ENCODE measurements at regions not wholly inside any gene's neighbourhood (a gene's known extent, or its start where the extent isn't known, plus 50 kb on each side); places are given as distances from the start of the nearest gene placed in this dataset.

DNA sequence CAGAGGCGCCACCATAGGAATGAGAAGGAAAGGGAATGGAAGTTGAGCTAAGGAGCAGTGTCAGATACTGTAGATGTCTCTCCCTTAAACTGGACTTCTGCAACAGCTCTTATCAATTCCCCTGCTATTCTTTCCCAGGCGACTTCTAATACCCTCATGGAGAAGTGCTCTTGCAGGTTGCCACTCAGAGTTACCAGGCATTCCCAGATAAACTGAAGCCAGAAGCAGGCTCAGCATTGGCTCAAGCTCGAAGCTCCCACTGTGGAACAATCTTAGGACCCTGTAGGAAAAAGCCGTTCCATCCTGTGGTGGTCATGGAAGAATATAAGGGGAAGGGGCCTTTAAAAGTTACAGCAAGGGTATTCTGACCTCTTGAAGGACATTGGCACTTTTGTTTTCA lies 208.7 kb upstream of the PLET1 start:
- no peak for DNase-seq

DNA sequence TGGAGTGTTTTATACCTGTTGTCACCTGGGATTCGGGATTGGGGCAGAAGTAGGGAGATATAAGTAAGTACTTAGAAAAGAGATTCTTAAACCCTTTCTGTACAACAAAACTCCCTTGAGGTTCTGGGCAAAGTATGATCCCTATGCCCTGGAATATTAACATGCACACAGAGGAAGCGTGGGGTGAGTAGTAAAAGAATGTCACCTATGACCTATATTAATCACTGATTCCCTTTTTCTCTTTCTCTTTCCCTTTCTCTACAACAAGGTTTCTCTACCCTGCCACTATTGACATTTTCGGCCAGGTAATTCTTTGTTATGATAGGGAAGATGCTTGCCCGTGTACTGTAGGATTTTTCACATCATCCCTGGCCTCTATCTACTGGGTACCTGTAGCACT lies 209.7 kb upstream of the PLET1 start:
- DNase-seq, result no peak

DNA sequence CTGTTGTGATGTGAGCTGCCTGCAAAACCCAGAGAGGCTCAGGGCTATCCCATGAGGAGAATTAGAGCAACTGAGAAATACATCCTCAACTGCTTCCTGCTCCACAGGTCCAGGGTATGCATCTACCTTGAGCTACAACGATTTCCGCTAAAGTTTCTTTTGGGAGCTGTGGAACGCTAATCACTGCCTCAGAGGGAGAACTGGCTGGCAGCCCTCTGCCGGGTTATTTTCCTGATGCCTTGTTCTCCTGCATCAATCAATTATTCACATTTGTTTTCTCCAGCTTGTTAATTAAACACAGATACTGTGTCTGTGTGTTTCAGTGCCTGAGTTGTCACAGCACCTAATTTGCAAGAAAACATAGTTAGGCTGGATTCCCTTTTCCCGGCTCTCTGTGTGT lies 211.1 kb upstream of the PLET1 start:
- no peak for DNase-seq

DNA sequence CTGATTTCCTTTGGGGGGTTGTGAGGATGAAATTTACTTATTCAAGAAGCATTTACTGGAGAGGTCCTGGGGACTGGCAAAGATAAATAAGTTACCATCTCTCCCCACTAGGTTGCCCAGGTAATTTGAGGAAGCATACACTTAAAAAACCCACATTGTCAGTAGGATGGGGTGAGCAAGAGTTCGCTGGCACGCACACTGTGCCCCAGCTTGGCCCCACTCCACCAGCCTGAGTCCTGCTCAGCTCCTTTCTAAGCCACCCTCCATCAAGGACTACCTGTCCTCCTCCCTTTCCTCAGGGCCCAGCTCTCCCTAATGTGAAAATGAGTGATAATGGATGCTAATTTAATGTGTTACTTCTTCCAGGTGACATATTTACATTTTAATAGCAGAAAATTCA lies 216.5 kb upstream of the PLET1 start:
- no peak for DNase-seq

DNA sequence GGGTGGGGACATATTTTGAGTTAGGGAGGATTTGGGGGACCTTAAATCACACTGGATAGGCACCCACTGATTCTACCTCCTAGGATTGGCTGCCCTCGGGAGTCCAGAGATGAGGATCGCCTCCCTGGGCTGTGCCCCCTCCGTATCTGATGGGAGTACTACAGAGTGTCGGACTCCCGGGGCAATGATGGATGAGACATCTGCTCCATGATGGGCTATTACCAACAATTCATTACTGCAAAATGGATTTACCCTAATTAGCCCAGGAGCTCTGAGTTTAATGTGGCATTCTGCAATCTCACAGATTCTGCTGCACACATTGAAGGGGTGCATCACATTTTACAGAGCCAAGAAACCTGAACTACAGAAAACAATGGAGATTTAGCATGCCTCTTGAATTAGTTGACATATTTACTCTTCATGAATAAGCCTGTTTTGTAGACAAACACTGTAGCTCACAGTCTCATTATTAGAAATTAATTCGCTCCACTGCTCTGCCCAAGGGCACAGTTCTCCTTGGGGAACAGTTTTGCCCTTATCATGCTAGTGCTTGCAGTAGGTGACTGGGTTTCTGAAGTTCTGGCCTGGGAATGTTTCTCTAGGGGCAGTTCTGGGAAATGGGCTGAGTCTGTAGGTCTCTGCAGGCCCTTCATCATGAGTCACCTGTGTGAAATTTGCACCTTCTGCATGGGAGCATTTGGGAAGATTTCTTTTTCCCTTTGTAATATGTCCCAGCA lies 217.1 kb upstream of the PLET1 start:
- DNase-seq, result no peak

DNA sequence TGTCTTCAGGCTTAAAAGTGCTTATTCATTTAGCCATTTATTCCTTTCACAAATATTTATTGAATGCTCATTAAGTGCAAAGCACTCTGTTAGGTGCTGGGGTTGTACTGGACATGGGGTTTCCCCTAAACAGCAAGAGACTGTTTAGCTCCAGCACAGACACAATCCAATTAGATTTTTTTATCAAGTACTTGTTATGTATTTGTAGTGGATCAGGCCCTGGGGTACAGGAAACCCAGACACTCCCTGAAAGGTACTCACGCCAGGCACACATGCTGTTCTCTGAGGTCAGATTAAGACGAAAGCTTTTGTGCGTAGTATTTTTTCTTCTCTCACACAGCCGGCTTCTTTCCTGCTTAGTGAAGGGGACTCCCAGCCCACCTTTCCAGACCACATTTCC lies 218.1 kb upstream of the PLET1 start:
- DNase-seq, result no peak

DNA sequence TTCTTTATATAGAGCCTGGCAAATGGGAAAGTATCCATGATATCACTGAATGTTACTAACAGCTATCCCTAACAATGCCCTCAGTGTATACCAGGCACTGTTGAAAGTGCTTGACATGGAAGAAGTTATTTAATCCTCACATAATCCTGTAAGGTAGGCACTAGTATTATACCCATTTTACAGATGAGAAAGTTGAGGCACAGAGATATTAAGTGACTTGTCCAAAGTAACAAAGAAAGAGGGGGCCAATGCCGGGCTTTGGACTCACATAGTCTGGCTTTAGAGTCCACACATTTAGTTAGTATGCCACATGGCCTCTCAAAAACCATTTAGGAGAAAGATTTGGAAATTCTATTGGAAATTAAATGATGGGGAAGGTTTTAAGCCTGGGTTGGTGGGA lies 220.8 kb upstream of the PLET1 start:
- no peak for DNase-seq

DNA sequence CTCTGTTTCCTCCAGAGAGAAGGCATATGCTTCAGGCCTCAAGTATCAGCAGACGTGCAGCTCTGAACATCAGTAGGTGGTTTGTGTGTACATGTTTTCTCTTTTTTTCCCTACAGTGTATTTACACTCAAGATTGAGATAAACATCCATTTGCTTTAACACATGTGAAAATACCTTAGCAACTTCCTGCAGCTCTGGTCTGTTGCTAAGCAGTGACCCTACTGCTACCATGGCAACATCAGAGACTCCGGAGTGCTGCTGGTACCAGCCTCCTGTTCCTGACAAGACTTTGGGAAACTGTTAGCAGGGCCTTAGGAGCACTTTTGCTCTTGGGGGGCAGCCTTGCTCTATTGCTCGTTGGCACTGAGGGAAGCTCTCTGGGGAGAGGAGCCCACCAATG lies 221.2 kb upstream of the PLET1 start:
- no peak for DNase-seq

DNA sequence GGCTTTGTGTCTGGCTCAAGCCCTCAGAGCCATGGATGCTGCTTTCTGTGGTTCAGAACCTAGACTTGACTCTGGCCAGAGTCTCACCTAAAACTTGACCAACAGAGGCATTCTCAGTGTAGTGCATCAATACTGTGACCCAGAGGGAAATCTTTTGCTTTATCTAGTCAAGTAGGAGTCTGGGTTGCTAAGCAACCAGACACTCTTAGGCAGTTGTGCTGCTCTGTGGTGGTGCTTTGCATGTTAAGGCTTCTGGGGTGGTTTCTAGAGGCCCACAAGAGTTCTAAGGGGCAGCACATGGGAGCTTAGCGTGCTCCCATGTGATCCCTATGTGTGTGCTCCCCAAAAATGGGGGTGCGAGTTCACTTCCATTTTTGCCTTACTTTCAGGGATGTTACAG lies 224.6 kb upstream of the PLET1 start:
- no peak for DNase-seq

DNA sequence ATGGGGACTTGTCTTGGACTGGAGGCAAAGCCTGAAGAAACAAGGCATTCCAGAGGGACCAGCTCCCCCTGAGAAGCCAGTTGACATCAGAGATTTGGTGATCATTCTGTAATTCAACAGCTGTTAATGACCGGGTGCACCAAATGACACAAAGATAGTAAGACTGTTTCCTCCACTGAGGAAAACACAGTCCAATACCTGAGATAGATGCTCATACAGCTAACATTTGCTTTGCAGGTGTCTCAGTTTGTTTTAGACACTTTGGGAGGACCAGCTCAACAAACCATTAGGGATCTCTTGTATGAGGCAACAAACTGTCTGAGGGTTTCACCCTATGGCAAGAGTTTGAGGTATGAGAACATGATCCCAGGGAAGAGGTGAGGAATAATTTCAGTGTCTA lies 237.2 kb upstream of the PLET1 start:
- no peak for DNase-seq

DNA sequence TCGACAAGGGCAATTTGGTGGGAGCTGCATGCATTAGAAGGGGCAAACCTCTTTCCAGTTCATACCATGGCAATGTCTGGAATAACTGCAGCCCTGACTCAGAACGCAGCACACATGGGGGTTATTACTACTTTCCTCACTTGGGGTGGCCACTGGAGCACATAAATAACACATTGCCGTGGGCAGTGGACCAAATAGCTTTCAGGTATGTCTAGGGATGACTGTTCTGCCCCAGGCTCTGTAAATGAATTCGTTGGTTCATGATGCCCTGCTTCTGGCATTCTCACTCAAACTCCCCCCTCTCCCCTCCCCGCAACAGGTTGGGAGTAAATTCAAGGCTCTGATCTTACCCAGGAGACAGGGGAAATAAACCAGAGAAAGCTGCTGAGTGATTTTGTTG lies 238.0 kb upstream of the PLET1 start:
- DNase-seq, result no peak

DNA sequence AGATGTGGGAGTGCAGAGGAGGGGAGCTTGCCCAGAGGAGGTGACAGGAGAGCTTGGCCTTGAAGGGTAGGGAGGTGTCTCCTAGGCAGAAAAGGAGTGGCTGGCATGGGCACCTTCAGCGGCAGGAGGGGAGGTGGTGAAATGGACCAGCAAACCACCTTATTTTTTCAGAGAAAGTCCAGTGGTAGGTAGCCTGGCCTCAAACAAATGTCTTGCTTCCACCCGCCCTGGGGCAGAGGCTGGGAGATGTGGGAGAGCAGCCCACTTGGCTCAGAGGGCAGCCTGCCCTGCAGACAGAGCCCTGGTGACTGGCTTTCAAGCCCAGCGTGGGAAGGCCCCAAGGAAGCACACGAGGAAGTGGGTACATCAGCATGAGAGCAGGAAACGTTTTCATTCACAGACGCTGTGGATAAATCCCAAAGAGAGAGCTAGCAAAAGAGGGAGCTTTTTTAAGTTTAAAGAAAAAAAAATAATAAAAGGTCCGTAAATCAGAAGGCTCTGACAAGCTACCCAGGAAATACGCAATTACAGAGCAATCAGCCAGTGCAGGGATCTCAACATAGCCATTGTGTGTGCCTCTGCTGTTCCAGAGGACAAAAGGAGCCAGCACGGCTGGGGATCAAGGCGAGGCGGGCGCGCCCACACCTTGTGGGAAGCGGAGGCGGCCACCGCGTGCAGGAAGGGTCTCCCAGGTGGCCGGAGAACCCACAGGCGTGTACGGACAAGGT lies 238.7 kb upstream of the PLET1 start:
- peak; percentile 46 to 77 (median 72) for DNase-seq

DNA sequence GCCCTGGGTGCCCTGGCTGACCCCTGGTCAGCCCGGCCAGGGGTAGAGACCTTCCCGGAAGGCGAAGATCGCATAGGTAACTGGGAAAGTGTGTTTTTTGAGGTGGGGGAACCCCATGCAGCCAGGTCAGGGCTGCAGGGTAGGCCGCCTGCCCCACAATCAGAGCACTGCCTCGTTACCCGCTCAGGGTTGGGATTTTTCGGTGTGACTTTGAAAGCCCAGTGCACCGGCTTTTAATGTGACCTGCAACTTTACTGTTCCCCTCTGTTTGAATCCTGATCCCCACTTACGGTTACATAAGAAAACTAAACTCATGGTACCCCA lies 239.2 kb upstream of the PLET1 start:
- no peak for DNase-seq

DNA sequence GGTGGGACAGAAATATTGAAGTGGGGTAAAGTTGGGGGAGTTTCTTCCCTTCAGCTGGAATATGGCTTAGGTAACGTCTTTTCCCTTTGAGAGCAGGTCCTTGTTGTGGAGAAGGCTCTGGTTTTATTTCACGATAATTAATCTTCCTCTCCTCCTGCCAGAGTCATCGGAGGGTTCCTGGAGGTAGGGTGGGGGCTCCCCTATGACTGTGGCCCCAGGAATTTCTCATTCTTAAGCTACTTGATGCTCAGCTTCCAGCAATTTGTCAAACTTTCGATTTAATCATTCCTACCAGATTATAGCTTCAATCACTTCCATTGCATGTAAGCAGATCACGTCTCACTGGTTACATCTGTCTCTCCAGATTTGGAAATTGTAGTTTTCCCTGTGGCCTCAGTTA lies 242.8 kb upstream of the PLET1 start:
- no peak for DNase-seq

DNA sequence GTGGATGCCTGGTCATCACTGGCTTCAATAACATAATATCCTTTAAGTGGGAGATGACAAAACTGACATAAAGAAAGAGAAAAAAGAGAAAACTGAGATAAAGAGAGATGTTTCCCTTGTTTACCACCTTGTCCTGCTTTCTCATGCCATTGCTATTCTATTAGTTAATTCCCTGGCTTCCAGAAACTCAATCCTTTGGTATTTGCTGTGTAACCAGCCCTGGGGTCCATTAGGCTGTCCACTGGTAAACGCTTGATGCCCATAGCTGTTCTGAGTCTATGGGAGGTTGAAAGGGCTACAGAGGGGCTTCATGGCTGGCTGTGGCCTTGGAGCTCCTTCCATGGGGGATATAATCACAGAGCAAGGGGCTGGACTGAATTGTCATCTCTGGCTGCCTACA lies 243.4 kb upstream of the PLET1 start:
- no peak for DNase-seq

DNA sequence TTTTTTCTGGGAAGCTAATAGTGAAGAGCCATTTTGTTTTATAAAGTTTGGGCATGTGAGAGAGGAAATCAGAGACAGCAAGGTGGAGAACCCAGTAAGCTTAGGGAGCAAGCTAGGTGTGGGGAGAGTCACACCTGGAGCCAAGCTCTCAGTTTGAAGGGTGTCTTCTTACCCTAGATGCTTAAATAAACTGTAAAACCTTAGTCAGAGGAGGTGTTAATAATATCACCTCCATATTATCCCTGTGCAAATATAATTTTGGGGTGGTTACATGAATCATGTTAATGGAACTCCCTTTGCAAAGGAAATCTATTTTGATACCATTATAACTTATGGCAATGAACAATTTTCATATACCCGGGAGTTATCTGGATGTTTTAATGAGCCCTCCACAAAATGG lies 246.2 kb upstream of the PLET1 start:
- DNase-seq, result no peak

DNA sequence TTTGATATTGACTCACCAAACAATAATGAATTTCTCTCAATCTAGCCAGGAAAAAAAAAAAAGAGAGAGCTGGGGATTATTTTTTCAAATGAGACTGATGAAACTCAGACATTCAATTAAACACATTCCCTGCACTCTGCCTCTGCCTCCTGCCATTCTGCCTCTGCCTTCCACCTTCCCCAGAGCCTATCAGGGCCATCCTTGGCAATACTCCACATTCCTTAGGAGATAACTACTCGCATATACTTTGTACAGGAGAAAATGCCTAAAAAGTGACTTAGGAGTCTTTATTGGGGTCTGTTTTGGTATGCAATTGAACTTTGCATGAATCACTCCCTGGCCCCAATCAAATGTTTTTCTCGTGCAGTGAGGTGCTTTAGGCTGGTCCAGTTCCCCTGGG lies 246.6 kb upstream of the PLET1 start:
- no peak for DNase-seq

DNA sequence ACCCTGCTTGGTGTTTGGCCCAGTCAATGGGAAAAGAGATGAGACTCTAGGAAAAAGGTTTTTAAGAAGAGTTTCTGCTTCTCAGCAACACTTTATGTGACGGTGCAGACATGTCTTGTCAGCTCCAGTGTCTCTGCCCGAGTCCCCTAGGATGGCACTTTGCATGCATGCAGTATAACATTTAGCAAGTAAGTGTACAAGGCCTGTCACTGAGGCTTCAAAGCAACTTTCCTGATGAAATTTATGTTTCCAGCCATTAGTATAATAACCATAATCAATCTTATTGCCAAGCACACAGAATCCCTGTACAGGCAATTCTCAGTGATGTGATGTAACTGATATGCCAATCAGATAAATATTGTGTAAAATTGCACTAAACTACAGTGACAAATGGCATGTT lies 248.1 kb upstream of the PLET1 start:
- DNase-seq, result no peak

DNA sequence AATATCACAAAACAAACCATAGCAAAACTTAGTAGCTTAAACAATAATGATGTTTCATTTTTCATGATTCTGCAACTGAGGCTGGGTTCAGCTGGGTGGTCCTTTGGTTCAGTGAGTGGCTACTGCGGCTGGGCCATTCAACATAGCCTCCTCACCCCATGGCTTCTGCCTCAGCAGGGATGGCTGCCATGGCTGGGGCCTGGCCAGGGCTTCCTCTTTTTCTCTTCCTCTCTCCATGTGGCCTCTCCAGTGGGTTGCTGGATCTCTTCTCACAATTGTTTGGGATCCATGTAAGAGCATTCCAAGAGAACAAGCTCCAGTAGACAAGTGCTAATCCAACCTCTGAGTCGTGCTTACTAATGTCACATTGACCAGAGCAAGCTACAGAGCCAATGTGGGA lies 248.6 kb upstream of the PLET1 start:
- peak; percentile 12 to 55 (median 38) for DNase-seq

DNA sequence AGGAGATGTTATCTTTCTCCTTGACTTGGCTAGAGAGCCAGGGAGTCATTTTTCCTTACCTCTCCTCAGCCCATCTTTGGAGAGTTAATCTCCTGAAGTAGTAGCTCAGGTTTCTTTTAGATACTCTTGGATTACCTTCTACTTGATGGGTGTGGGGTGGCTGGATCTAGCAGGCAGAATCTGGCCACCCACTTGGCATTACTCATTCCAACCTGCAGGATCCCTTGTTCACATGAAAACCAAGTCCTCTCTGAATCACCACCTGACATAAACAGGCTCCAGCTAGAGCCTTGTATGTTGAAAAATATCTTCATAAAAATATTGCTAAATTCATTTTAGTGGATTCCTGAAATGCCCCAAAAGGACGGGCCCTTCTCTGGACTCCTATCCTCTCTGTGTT lies 250.6 kb upstream of the PLET1 start:
- DNase-seq, result no peak

DNA sequence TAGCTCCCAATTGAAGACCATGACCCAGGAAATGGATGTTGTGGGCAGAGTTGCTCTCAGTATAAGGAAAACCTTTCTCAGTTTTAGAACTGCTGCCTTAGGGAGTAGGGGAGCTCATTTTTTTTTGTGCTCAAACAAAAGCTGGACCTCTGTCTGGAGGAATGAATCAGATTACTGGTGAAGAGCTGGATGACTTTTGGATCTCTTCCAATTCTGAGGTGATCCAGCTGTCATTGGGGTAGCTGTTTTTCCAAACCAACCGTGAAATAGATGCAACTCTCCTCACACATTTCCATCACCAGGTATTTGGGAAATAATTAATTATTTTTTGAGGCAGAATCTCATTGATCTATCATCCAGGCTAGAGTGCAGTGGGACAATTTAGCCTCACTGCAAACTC lies 251.3 kb upstream of the PLET1 start:
- no peak for DNase-seq

DNA sequence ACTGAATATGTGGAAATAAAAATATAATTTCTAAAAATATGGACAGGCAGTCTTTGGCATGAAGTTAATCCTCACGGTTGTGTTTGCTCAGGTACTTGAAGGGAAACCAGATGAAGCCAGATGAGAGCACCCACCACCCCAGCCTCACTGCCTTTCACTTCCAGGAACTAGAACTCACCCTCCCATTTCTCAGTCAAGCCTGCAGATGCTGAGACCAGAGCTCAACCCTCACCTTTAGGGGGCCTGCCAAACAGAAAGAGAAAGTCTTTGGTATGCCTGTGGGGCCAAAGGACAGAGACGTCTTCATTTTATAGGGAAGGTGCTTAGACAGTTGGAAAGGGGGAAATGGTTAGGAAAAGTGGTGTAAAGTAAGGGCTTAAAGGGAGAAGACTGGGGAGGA lies 252.8 kb upstream of the PLET1 start:
- no peak for DNase-seq

DNA sequence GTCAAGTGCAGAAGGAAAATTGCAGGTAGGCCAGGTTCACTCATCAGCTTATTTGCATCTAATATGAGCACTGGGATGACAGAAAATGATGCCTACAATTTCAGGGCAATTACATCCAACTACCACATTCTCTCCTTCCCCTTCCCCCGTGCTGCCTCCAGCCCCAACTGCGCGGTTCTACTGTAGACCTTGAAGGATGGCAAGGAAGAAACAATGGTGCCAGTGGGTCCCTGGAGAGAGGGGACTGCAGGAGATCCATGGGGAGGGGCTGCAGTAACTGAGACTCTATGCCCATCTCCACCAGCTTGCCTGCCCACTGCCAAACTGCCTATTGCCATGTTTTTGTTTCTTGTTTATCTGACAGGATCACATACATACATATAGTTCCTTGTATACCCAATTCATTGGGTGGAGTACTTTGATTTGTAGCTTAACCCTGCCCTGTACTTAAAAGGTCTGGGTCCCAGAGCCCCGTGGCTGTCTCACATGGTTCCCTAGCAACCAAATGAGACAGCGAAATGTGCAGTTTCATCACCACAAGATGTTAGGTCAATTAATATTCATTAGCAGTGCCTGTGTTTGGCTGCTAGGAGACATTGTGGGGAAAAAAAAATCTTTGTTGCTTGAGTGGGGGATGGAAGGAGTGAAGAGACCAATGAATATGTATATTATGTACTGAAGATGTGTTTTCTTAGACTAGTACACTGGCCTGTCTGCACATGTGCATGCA lies 253.5 kb upstream of the PLET1 start:
- DNase-seq, result no peak

DNA sequence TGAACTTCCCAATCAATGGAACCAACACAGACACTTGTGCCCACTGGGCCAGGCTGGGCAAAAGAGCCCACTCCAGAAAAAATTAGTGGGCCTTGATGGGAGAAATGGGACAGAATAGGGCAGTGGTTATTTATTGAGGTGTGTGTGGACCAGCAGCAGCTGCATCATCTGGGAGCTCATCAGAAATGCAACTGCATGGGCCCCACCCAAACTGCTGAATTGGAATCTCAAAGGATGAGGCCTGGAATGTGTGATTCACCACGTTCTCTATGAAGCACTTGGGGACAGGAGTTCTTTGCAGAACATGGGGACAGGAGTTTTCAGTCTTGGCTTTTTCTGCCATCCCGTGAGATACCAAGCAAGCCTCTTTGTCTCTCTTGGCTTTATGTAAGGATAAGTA lies 255.6 kb upstream of the PLET1 start:
- DNase-seq, result no peak
